H9 (cell line): ENCODE measurements at regions not wholly inside any gene's neighbourhood (a gene's known extent, or its start where the extent isn't known, plus 50 kb on each side); places are given as distances from the start of the nearest gene placed in this dataset.

Source experiments
- DNase-seq: peaks from one replicate; pipeline ENCODE4 v3.0.0-alpha.2; 2017
- H2AFZ ChIP-seq: one replicate; pipeline ENCODE4 v1.6.1; 2013; ENCODE audit warnings: mild to moderate bottlenecking, low read length, control low read depth, moderate library complexity
- H2AK5ac ChIP-seq: 2 replicates; pipeline ENCODE4 v1.6.1; 2013; ENCODE audit warnings: low read length, control low read depth, mixed read lengths; ENCODE audit not compliant: insufficient read length
- H2BK120ac ChIP-seq: one replicate; pipeline ENCODE4 v1.6.1; 2013; ENCODE audit warnings: low read depth, mild to moderate bottlenecking, low read length, control low read depth, inconsistent platforms; ENCODE audit not compliant: poor library complexity, severe bottlenecking
- H2BK12ac ChIP-seq: 2 replicates; pipeline ENCODE4 v1.6.1; 2013; ENCODE audit warnings: low read length, control low read depth, mixed read lengths, low read depth; ENCODE audit not compliant: insufficient read length
- H2BK15ac ChIP-seq: 2 replicates; pipeline ENCODE4 v1.6.1; 2013; ENCODE audit warnings: low read depth, low read length, control low read depth
- H2BK20ac ChIP-seq: one replicate; pipeline ENCODE4 v1.6.1; 2013; ENCODE audit warnings: low read depth, mild to moderate bottlenecking, low read length, control low read depth, inconsistent platforms; ENCODE audit not compliant: poor library complexity, severe bottlenecking
- H2BK5ac ChIP-seq: 2 replicates; pipeline ENCODE4 v1.6.1; 2013; ENCODE audit warnings: low read length, control low read depth, mixed read lengths; ENCODE audit not compliant: insufficient read length
- H3K14ac ChIP-seq: 2 replicates; pipeline ENCODE4 v1.6.1; 2013; ENCODE audit warnings: low read length, control low read depth; ENCODE audit not compliant: insufficient read depth
- H3K18ac ChIP-seq: 2 replicates; pipeline ENCODE4 v1.6.1; 2013; ENCODE audit warnings: low read depth, mild to moderate bottlenecking, mixed read lengths, low read length, control low read depth; ENCODE audit not compliant: insufficient read length
- H3K23ac ChIP-seq: 2 replicates; pipeline ENCODE4 v1.6.1; 2013; ENCODE audit warnings: low read length, control low read depth, mixed read lengths, low read depth; ENCODE audit not compliant: insufficient read length
- H3K23me2 ChIP-seq: 2 replicates; pipeline ENCODE4 v1.6.1; 2013; ENCODE audit warnings: low read depth, mild to moderate bottlenecking, mixed read lengths, low read length, control low read depth; ENCODE audit not compliant: insufficient read length, poor library complexity, severe bottlenecking
- H3K27ac ChIP-seq: 2 replicates; pipeline ENCODE4 v1.5.1; 2013; ENCODE audit warnings: low read length, control low read depth, mixed read lengths, low read depth; ENCODE audit not compliant: insufficient read length
- H3K27me3 ChIP-seq: 2 replicates; pipeline ENCODE4 v1.6.1; 2013; ENCODE audit warnings: low read length, control low read depth, inconsistent platforms; ENCODE audit not compliant: insufficient read depth
- H3K4ac ChIP-seq: 2 replicates; pipeline ENCODE4 v1.6.1; 2013; ENCODE audit warnings: low read depth, mild to moderate bottlenecking, control low read depth, inconsistent platforms, low read length, moderate library complexity
- H3K4me1 ChIP-seq: 2 replicates; pipeline ENCODE4 v1.6.1; 2013; ENCODE audit warnings: low read length, control low read depth, inconsistent platforms; ENCODE audit not compliant: insufficient read depth
- H3K4me2 ChIP-seq: 2 replicates; pipeline ENCODE4 v1.6.1; 2013; ENCODE audit warnings: low read length, control low read depth, mixed read lengths; ENCODE audit not compliant: insufficient read length, insufficient read depth
- H3K56ac ChIP-seq: 2 replicates; pipeline ENCODE4 v1.6.1; 2013; ENCODE audit warnings: low read depth, mild to moderate bottlenecking, mixed read lengths, low read length, control low read depth; ENCODE audit not compliant: insufficient read length
- H3K79me1 ChIP-seq: 2 replicates; pipeline ENCODE4 v1.6.1; 2013; ENCODE audit warnings: low read depth, mild to moderate bottlenecking, moderate library complexity, low read length, control low read depth, inconsistent platforms; ENCODE audit not compliant: insufficient read depth, poor library complexity, severe bottlenecking
- H3K79me2 ChIP-seq: 2 replicates; pipeline ENCODE4 v1.6.1; 2013; ENCODE audit warnings: low read length, control low read depth, inconsistent platforms; ENCODE audit not compliant: insufficient read depth
- H3K9ac ChIP-seq: 2 replicates; pipeline ENCODE4 v1.6.1; 2013; ENCODE audit warnings: low read length, control low read depth, mixed read lengths; ENCODE audit not compliant: insufficient read length; ENCODE audit errors: extremely low read depth
- H3K9me3 ChIP-seq: one replicate; pipeline ENCODE4 v1.6.1; 2013; ENCODE audit warnings: low read depth, low read length, inconsistent platforms; ENCODE audit not compliant: control insufficient read depth
- H3T11ph ChIP-seq: one replicate; pipeline ENCODE4 v1.6.1; 2013; ENCODE audit warnings: mild to moderate bottlenecking, low read length, control low read depth, inconsistent platforms
- H4K20me1 ChIP-seq: one replicate; pipeline ENCODE4 v1.6.1; 2013; ENCODE audit not compliant: control insufficient read depth, insufficient read length, insufficient read depth
- H4K5ac ChIP-seq: 2 replicates; pipeline ENCODE4 v1.6.1; 2013; ENCODE audit warnings: low read depth, mild to moderate bottlenecking, mixed read lengths, low read length, control low read depth; ENCODE audit not compliant: insufficient read length
- H4K8ac ChIP-seq: replicated peaks from 2 replicates; pipeline ENCODE4 v1.6.1; 2013; ENCODE audit warnings: low read length, control low read depth, mixed read lengths, low read depth; ENCODE audit not compliant: insufficient read length
- H4K91ac ChIP-seq: 2 replicates; pipeline ENCODE4 v1.6.1; 2013; ENCODE audit warnings: low read depth, mild to moderate bottlenecking, moderate library complexity, mixed read lengths, low read length, control low read depth; ENCODE audit not compliant: insufficient read length
- H3K27ac Mint-ChIP-seq, 3 experiments: 2 replicates in 2 of 3; 3 replicates in 1 of 3; pipeline ENCODE4 v1.8.0; 2020 to 2021; ENCODE audit warnings: mixed read lengths in 3 of 3, mild to moderate bottlenecking in 1 of 3, moderate library complexity in 1 of 3
- H3K27me3 Mint-ChIP-seq: 2 replicates; pipeline ENCODE4 v1.8.0; 2021; ENCODE audit warnings: low read depth, mild to moderate bottlenecking, moderate library complexity, mixed read lengths
- H3K36me3 Mint-ChIP-seq, 3 experiments: 2 replicates in 2 of 3; 3 replicates in 1 of 3; pipeline ENCODE4 v1.8.0; 2020 to 2021; ENCODE audit warnings: low read depth in 3 of 3, mixed read lengths in 3 of 3; ENCODE audit not compliant: insufficient read depth in 1 of 3
- H3K4me1 Mint-ChIP-seq, 2 experiments: 2 replicates each; pipeline ENCODE4 v1.8.0; 2020; ENCODE audit warnings: mixed read lengths in 2 of 2
- H3K4me3 Mint-ChIP-seq, 2 experiments: 2 replicates in 1 of 2; 3 replicates in 1 of 2; pipeline ENCODE4 v1.8.0; 2020 to 2021; ENCODE audit warnings: mild to moderate bottlenecking in 2 of 2, mixed read lengths in 2 of 2, moderate library complexity in 1 of 2
- H3K9me3 Mint-ChIP-seq, 2 experiments: 2 replicates in 1 of 2; 3 replicates in 1 of 2; pipeline ENCODE4 v1.8.0; 2020; ENCODE audit warnings: mild to moderate bottlenecking in 2 of 2, mixed read lengths in 2 of 2, moderate library complexity in 1 of 2
- WGBS: extraction: QIAGEN DNeasy Blood & Tissue Kit; methylation state at CpG from one replicate; pipeline ENCODE4 v1.1.7; 2013; ENCODE audit warnings: missing lambda C conversion rate, low lambda C conversion rate, mixed read lengths; ENCODE audit not compliant: insufficient read length; ENCODE audit errors: extremely low coverage; 5-methylcytosine and 5-hydroxymethylcytosine counted together
- TF ChIP-seq, protein P1 (sequence below): fragments of 200-600 bp; sonication (generic); conservative IDR thresholded peaks from 3 replicates; pipeline ENCODE4 v1.8.0; 2021; ENCODE audit warnings: antibody characterized with exemption, mild to moderate bottlenecking

DNA sequence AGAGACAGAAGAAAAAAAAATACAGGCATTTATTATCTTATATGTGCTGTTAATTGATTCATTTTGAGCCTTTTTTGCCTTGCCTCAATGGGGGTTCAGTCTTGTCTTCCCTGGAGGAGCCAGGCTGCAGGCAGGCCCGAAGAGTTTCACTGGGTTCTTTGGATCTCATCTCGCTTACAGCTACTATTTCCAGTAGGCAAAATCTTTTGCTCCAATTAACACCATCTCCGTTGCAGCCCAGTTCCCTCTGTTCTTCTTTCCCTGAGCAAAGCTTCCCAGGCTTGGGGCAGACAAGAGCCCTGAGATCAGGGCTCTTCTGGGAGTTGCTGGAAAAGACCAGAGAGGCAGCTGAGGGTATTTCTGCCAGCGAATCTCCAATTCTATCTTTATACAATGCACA, 168.8 kb upstream of the CELF4 start:
- no peak overlapping the region for H3K14ac ChIP-seq
- H3K23ac ChIP-seq = no peak overlapping the region
- no peak overlapping the region for H2AK5ac ChIP-seq
- no peak overlapping the region for H4K91ac ChIP-seq
- TF ChIP-seq, protein P1, sequence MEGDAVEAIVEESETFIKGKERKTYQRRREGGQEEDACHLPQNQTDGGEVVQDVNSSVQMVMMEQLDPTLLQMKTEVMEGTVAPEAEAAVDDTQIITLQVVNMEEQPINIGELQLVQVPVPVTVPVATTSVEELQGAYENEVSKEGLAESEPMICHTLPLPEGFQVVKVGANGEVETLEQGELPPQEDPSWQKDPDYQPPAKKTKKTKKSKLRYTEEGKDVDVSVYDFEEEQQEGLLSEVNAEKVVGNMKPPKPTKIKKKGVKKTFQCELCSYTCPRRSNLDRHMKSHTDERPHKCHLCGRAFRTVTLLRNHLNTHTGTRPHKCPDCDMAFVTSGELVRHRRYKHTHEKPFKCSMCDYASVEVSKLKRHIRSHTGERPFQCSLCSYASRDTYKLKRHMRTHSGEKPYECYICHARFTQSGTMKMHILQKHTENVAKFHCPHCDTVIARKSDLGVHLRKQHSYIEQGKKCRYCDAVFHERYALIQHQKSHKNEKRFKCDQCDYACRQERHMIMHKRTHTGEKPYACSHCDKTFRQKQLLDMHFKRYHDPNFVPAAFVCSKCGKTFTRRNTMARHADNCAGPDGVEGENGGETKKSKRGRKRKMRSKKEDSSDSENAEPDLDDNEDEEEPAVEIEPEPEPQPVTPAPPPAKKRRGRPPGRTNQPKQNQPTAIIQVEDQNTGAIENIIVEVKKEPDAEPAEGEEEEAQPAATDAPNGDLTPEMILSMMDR = no peak
- no peak overlapping the region for H3K4me2 ChIP-seq
- Mint-ChIP-seq H3K4me3 (no peak overlapping the region), H3K36me3 (no peaks in the 10 kb centered on the region), H3K4me1 (no peaks in the 10 kb centered on the region), H3K27me3 (0 out of 2 replicates have a peak, but pooled peaks cover 1% of the 10 kb centered on the region), H3K9me3 (no peaks in the 10 kb centered on the region), H3K27ac (no peak overlapping the region)
- H2BK20ac ChIP-seq = no peak overlapping the region
- no CpG with 5 or more reads among the region's 4 CpGs for WGBS
- H3K27ac ChIP-seq = no peak overlapping the region
- H3K79me1 ChIP-seq = no peaks in the 10 kb centered on the region
- no peak overlapping the region for H2BK12ac ChIP-seq
- H3T11ph ChIP-seq = no peak overlapping the region
- no peak overlapping the region for H2BK5ac ChIP-seq
- H2BK15ac ChIP-seq = no peak overlapping the region
- H3K9me3 ChIP-seq = no peaks in the 10 kb centered on the region
- H3K18ac ChIP-seq = no peak overlapping the region
- H3K79me2 ChIP-seq = no peaks in the 10 kb centered on the region
- H3K23me2 ChIP-seq = no peaks in the 10 kb centered on the region
- no peaks in the 10 kb centered on the region for H3K4me1 ChIP-seq
- DNase-seq = no peak
- no peaks in the 10 kb centered on the region for H4K20me1 ChIP-seq
- H3K9ac ChIP-seq = no peak overlapping the region
- H3K4ac ChIP-seq = no peak overlapping the region
- H4K5ac ChIP-seq = no peak overlapping the region
- H2AFZ ChIP-seq = no peak overlapping the region
- no peaks in the 10 kb centered on the region for H3K27me3 ChIP-seq
- no peak overlapping the region for H4K8ac ChIP-seq
- H3K56ac ChIP-seq = no peak overlapping the region
- no peak overlapping the region for H2BK120ac ChIP-seq
